Thyroid gland (tissue), 4 donors: ENCODE measurements at regions not wholly inside any gene's neighbourhood (a gene's known extent, or its start where the extent isn't known, plus 50 kb on each side); places are given as distances from the start of the nearest gene placed in this dataset.

Experiments used
- DNase-seq, 2 donors: peaks; one replicate each; pipeline ENCODE4 v3.0.0-alpha.2; 2019
- H3K27ac ChIP-seq, 3 donors: fragments of 200-600 bp; sonication (generic); 1 replicate in 2 of 3; 2 replicates in 1 of 3; pipeline ENCODE4 v1.5.1; 2016 to 2019; ENCODE audit warnings: mild to moderate bottlenecking in 1 of 3, moderate library complexity in 1 of 3
- H3K27me3 ChIP-seq: fragments of 200-600 bp; sonication (generic); one replicate; pipeline ENCODE4 v1.5.1; 2019
- H3K36me3 ChIP-seq, 2 donors: fragments of 200-600 bp; sonication (generic); one replicate each; pipeline ENCODE4 v1.5.1; 2016 to 2019
- H3K4me1 ChIP-seq, 2 donors: fragments of 200-600 bp; sonication (generic); one replicate each; pipeline ENCODE4 v1.5.1; 2017 to 2019
- H3K4me3 ChIP-seq, 3 donors: fragments of 200-600 bp; sonication (generic); replicated peaks in 1 of 3; 1 replicate in 2 of 3; 2 replicates in 1 of 3; pipeline ENCODE4 v1.5.1; 2016; ENCODE audit warnings: mild to moderate bottlenecking in 1 of 3
- H3K9me3 ChIP-seq: fragments of 200-600 bp; sonication (generic); one replicate; pipeline ENCODE4 v1.5.1; 2017
- POLR2A ChIP-seq, 2 donors: fragments of 450-650 bp; IDR thresholded peaks; one replicate each; pipeline ENCODE4 v1.6.1; 2017; ENCODE audit warnings: antibody characterized with exemption in 2 of 2, mild to moderate bottlenecking in 2 of 2, moderate library complexity in 1 of 2
- WGBS, 2 donors: methylation state at CpG; one replicate each; pipeline ENCODE4 v1.1.5; 2017; 5-methylcytosine and 5-hydroxymethylcytosine counted together
- intact Hi-C: fragments of 100-400 bp; cut with DNase I; formaldehyde crosslinking; loops from one replicate; pipeline ENCODE4 v1.15.1; 2023
- TF ChIP-seq, protein P1 (sequence below), 6 experiments: fragments of 200-600 bp in 3 of 6; fragments of 450-650 bp in 3 of 6; sonication (generic) in 3 of 6; IDR thresholded peaks; one replicate each; pipeline ENCODE4 v1.5.1; 2016 to 2019; ENCODE audit warnings: antibody characterized with exemption in 6 of 6, mild to moderate bottlenecking in 2 of 6, inconsistent platforms in 1 of 6, moderate library complexity in 1 of 6

DNA sequence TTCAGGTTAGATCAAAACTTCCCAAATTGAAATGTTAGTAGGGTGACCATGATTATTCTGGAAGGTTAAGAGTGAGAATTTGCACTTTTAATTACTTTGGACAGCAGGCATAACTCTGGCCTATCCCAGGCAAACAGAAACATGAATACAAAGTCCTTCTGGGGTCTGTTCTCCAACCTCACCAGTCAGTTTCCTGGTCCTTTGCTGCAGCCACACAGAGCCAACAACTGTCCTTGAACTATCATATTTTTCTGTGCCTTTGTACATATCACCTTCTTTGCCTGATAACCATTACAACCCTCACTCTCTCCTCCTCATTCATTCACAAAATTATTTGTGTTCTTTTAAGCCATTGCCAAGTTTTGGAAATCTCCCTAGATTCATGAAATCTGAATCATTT is 126.0 kb upstream of the GBE1 start:
- DNase-seq: no peak
- Histone ChIP-seq H3K27me3 (no peaks in the 10 kb centered on the region), H3K4me3 (no peak overlapping the region), H3K9me3 (no peaks in the 10 kb centered on the region), H3K27ac (no peak overlapping the region), H3K36me3 (no peaks in the 10 kb centered on the region), H3K4me1 (no peaks in the 10 kb centered on the region)
- TF ChIP-seq, protein P1, sequence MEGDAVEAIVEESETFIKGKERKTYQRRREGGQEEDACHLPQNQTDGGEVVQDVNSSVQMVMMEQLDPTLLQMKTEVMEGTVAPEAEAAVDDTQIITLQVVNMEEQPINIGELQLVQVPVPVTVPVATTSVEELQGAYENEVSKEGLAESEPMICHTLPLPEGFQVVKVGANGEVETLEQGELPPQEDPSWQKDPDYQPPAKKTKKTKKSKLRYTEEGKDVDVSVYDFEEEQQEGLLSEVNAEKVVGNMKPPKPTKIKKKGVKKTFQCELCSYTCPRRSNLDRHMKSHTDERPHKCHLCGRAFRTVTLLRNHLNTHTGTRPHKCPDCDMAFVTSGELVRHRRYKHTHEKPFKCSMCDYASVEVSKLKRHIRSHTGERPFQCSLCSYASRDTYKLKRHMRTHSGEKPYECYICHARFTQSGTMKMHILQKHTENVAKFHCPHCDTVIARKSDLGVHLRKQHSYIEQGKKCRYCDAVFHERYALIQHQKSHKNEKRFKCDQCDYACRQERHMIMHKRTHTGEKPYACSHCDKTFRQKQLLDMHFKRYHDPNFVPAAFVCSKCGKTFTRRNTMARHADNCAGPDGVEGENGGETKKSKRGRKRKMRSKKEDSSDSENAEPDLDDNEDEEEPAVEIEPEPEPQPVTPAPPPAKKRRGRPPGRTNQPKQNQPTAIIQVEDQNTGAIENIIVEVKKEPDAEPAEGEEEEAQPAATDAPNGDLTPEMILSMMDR (IDR thresholded peaks at IDR 0.05): no peak
- TF ChIP-seq POLR2A (IDR thresholded peaks at IDR 0.05): no peak
- intact Hi-C loops: no loop called here

GRCh38 chr3:81886081-81886480 is 124.6 kb upstream of the GBE1 start:
- TF ChIP-seq, protein P1 (IDR thresholded peaks at IDR 0.05): no peak
- no peak for TF ChIP-seq POLR2A (IDR thresholded peaks at IDR 0.05)
- H3K27ac ChIP-seq: no peak overlapping the region
- DNase-seq: no peak

DNA sequence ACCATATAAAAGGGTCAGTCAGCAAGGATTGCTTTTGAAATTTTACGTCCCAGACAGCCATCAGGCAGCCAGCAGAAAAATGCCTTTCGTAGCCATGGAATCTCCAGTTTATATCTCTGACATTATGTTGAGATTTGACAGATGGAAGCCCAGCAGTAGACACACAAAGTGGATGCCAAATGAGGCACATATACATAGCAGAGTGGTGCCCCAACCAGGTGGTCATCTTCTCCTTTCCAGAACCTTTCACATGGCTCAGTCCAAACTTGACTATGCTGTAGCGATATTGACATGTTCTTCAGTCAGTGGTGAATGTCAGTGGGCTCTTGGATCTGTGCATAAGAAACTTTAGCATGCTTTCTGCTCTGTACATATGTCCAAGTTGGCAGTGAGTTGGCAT is 123.3 kb upstream of the GBE1 start:
- Histone ChIP-seq H3K9me3 (no peaks in the 10 kb centered on the region), H3K36me3 (no peaks in the 10 kb centered on the region), H3K4me1 (no peaks in the 10 kb centered on the region), H3K27me3 (no peaks in the 10 kb centered on the region), H3K27ac (no peak overlapping the region), H3K4me3 (no peak overlapping the region)
- intact Hi-C loops: no loop called here
- no peak for DNase-seq
- WGBS, 2 donors: 88 to 91% methylated on average over 3 of the region's 3 CpGs
- TF ChIP-seq, protein P1 (IDR thresholded peaks at IDR 0.05): no peak
- no peak for TF ChIP-seq POLR2A (IDR thresholded peaks at IDR 0.05)

More at GRCh38 chr3:81886081-81886480, 124.6 kb upstream of the GBE1 start:
- Histone ChIP-seq H3K4me3 (no peak overlapping the region), H3K27me3 (no peaks in the 10 kb centered on the region), H3K9me3 (no peaks in the 10 kb centered on the region), H3K4me1 (no peaks in the 10 kb centered on the region), H3K36me3 (no peaks in the 10 kb centered on the region)
- intact Hi-C loops: no loop called here
- WGBS, 2 donors: 86 to 90% methylated on average over 2 of the region's 2 CpGs

DNA sequence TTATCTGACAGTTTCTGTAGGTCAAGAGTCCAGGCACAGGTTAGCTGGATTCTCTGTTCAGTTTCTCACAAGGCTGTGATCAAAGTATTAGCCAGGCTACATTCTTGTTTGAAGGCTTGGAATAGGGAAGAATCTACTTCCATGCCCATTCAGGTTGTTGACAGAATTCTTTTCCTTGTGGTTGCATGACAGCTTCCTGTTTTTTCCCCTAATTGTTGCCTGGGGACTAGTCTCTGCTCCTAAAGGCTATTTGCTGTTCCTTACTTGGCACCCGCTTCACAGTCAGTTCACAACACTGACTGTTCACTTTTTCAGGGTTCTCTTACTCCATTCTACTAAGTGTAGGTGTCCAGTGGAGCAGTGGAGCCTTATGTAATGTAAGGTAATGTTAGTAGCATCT is 115.4 kb upstream of the GBE1 start:
- H3K36me3 ChIP-seq: no peaks in the 10 kb centered on the region
- DNase-seq: no peak
- TF ChIP-seq, protein P1 (IDR thresholded peaks at IDR 0.05): no peak
- TF ChIP-seq POLR2A (IDR thresholded peaks at IDR 0.05): no peak
- intact Hi-C loops: no loop called here
- no peaks in the 10 kb centered on the region for H3K4me1 ChIP-seq
- no peaks in the 10 kb centered on the region for H3K9me3 ChIP-seq
- H3K27ac ChIP-seq: no peak overlapping the region
- no peak overlapping the region for H3K4me3 ChIP-seq
- H3K27me3 ChIP-seq: no peaks in the 10 kb centered on the region
- 76 to 83% methylated on average over 1 of the region's 1 CpG for WGBS, 2 donors

GRCh38 chr3:81874738-81875137 is 113.3 kb upstream of the GBE1 start:
- intact Hi-C loops: no loop called here

More at GRCh38 chr3:81874738-81875137, 113.3 kb upstream of the GBE1 start:
- Histone ChIP-seq H3K4me1 (no peaks in the 10 kb centered on the region), H3K4me3 (no peak overlapping the region), H3K9me3 (no peaks in the 10 kb centered on the region), H3K27ac (no peak overlapping the region), H3K27me3 (no peaks in the 10 kb centered on the region), H3K36me3 (no peaks in the 10 kb centered on the region)
- DNase-seq: no peak
- TF ChIP-seq, protein P1 (IDR thresholded peaks at IDR 0.05): no peak
- TF ChIP-seq POLR2A (IDR thresholded peaks at IDR 0.05): no peak
